Suprapubic skin (tissue), 3 donors: ENCODE measurements at regions not wholly inside any gene's neighbourhood (a gene's known extent, or its start where the extent isn't known, plus 50 kb on each side); places are given as distances from the start of the nearest gene placed in this dataset.

Experiments used
- CTCF ChIP-seq, 2 donors: fragments of 200-600 bp in 1 of 2; fragments of 450-650 bp in 1 of 2; sonication (generic) in 1 of 2; IDR thresholded peaks; one replicate each; pipeline ENCODE4 v1.5.1; 2016 to 2019; ENCODE audit warnings: antibody characterized with exemption in 2 of 2, mild to moderate bottlenecking in 1 of 2, moderate library complexity in 1 of 2
- EP300 ChIP-seq: sonication (generic); formaldehyde crosslinking; IDR thresholded peaks from one replicate; pipeline ENCODE4 v1.6.1; 2017; ENCODE audit warnings: antibody characterized with exemption
- POLR2A ChIP-seq, 2 donors: fragments of 450-650 bp; IDR thresholded peaks; one replicate each; pipeline ENCODE4 v1.6.1; 2017; ENCODE audit warnings: antibody characterized with exemption in 2 of 2, mild to moderate bottlenecking in 2 of 2, moderate library complexity in 2 of 2

DNA sequence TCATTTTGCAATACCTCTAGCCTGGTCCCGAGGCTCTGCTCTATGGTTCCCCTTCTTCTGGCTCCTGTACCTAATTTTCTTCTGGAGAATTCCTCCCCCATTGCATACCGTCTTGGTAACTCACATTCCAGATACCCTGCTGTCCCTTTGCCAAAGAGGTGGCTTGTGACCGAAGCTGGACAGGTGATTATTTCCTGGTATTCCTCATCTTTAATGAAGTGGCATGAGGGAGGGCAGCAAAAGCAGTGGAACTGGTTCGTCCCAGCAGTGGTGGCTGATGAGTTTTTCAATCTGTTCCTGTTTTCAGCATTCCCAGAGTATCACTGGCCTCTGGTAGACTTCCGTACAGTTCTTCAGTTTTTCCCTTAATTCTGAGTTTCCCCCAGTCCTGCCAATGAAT lies 186.2 kb upstream of the CADPS start:
- TF ChIP-seq POLR2A (IDR thresholded peaks at IDR 0.05) (no peak), CTCF (IDR thresholded peaks at IDR 0.05) (no peak), EP300 (no peak)
